K562 (cell line): ENCODE measurements at regions not wholly inside any gene's neighbourhood (a gene's known extent, or its start where the extent isn't known, plus 50 kb on each side); places are given as distances from the start of the nearest gene placed in this dataset.
"Not testable (repeated sequence)": the region's sequence is repeated elsewhere in the genome, so short reads cannot be mapped to it uniquely, and the experiment has no call there.

Source experiments
- ATAC-seq: fragments of 200-7000 bp; cut with Tn5 transposase; 3 replicates; pipeline ENCODE4 v1.9.1; 2020; ENCODE audit warnings: moderate library complexity
- BruUV-seq: library from RNA; stranded (reverse); fragments of 400-500 nt; replicated peaks from 2 replicates; lab custom pipeline; 2021; lab: Mats Ljungman, UMichigan
- CTCF ChIA-PET: fragments of 300-600 bp; formaldehyde crosslinking; extraction: SDS; loops from one replicate; lab custom pipeline; 2021; ENCODE audit warnings: low intra/inter-chr PET ratio; lab: Yijun Ruan, JAX
- POLR2A ChIA-PET: fragments of 300-600, 350-650 bp; sonication (Branson Sonifier 250); formaldehyde crosslinking; extraction: SDS; loops from one replicate; lab custom pipeline; 2021; ENCODE audit warnings: antibody characterized with exemption, inconsistent platforms; lab: Yijun Ruan, JAX
- DNase-seq, 4 experiments: peaks; one replicate each; pipeline versions ENCODE4 v3.0.0 to v3.0.0-alpha.2; 2011 to 2018; ENCODE audit warnings: low spot score in 3 of 4, mixed read lengths in 3 of 4; ENCODE audit errors: extremely low read depth in 1 of 4
- FAIRE-seq: peaks from 2 replicates; lab custom pipeline; 2011; peaks lifted over from hg19 to GRCh38; lab: Jason Lieb, UNC
- H2AFZ ChIP-seq: 2 replicates; pipeline ENCODE4 v1.6.0; 2011; ENCODE audit warnings: low read depth, low read length, control low read depth, inconsistent platforms
- H3K27ac ChIP-seq: fragments of 200-600 bp; 3 replicates; pipeline ENCODE4 v1.8.0; 2011; ENCODE audit warnings: low read depth, mild to moderate bottlenecking, control low read depth, inconsistent platforms, low read length, moderate library complexity, mixed read lengths; ENCODE audit errors: extremely low read depth
- H3K27me3 ChIP-seq, 2 experiments: fragments of 300-600 bp in 1 of 2; 2 replicates in 1 of 2; 3 replicates in 1 of 2; pipeline versions ENCODE4 v1.6.0 to v1.8.0; 2011; ENCODE audit warnings: inconsistent platforms in 2 of 2, low read length in 2 of 2, mild to moderate bottlenecking in 1 of 2, mixed read lengths in 1 of 2, moderate library complexity in 1 of 2; ENCODE audit not compliant: control insufficient read depth in 2 of 2, insufficient read depth in 2 of 2
- H3K36me3 ChIP-seq: fragments of 300-600 bp; 3 replicates; pipeline ENCODE4 v1.8.0; 2011; ENCODE audit warnings: mild to moderate bottlenecking, low read length, inconsistent platforms; ENCODE audit not compliant: control insufficient read depth, insufficient read depth
- H3K4me1 ChIP-seq, 2 experiments: fragments of 200-600 bp in 1 of 2; replicated peaks in 1 of 2; 2 replicates in 1 of 2; 3 replicates in 1 of 2; pipeline versions ENCODE4 v1.5.1 to v1.8.0; 2011; ENCODE audit warnings: inconsistent platforms in 2 of 2, low read length in 2 of 2, mild to moderate bottlenecking in 1 of 2, mixed read lengths in 1 of 2, moderate library complexity in 1 of 2; ENCODE audit not compliant: control insufficient read depth in 2 of 2, insufficient read depth in 2 of 2
- H3K4me2 ChIP-seq: 2 replicates; pipeline ENCODE4 v1.6.1; 2011; ENCODE audit warnings: low read length, control low read depth, inconsistent platforms, mixed read lengths; ENCODE audit not compliant: insufficient read depth
- H3K4me3 ChIP-seq: fragments of 200-600 bp; sonication (generic), shearing (Covaris generic); 2 replicates; pipeline ENCODE4 v1.5.1; 2016; ENCODE audit warnings: control low read depth, inconsistent platforms
- H3K79me2 ChIP-seq: fragments of 200-600 bp; 3 replicates; pipeline ENCODE4 v1.8.0; 2011; ENCODE audit warnings: low read length, inconsistent platforms; ENCODE audit not compliant: control insufficient read depth, insufficient read depth
- H3K9ac ChIP-seq, 2 experiments: 2 replicates each; pipeline versions ENCODE4 v1.6.0 to v1.6.1; 2011; ENCODE audit warnings: low read depth in 2 of 2, low read length in 2 of 2, control low read depth in 1 of 2, inconsistent platforms in 1 of 2, mild to moderate bottlenecking in 1 of 2, mixed read lengths in 1 of 2; ENCODE audit not compliant: insufficient read depth in 1 of 2
- H3K9me1 ChIP-seq: one replicate; pipeline ENCODE4 v1.6.0; 2011; ENCODE audit warnings: inconsistent platforms, mild to moderate bottlenecking, low read length, moderate library complexity; ENCODE audit not compliant: control insufficient read depth, insufficient read depth
- H3K9me3 ChIP-seq: replicated peaks from 2 replicates; pipeline ENCODE4 v1.5.1; 2011; ENCODE audit warnings: low read depth, low read length, inconsistent platforms; ENCODE audit not compliant: control insufficient read depth, insufficient read depth
- H4K20me1 ChIP-seq: replicated peaks from 2 replicates; pipeline ENCODE4 v1.6.1; 2011; ENCODE audit warnings: low read length, inconsistent platforms, mixed read lengths; ENCODE audit not compliant: control insufficient read depth, insufficient read depth
- ARID1B ChIP-seq: fragments of 450-650 bp; IDR thresholded peaks from 2 replicates; pipeline ENCODE4 v1.6.1; 2016; ENCODE audit warnings: antibody characterized with exemption, mild to moderate bottlenecking, inconsistent platforms
- CBFA2T2 ChIP-seq: fragments of 450-650 bp; conservative IDR thresholded peaks from 2 replicates; pipeline ENCODE4 v1.6.1; 2017; ENCODE audit warnings: mild to moderate bottlenecking
- CBFA2T3 ChIP-seq: fragments of 450-650 bp; IDR thresholded peaks from 2 replicates; pipeline ENCODE4 v1.6.1; 2017
- EP300 ChIP-seq: IDR thresholded peaks from 2 replicates; pipeline ENCODE4 v1.6.1; 2012; ENCODE audit warnings: low read length, improper control_type of control experiment
- ETV6 ChIP-seq, 3 experiments: fragments of 150-350 bp in 1 of 3; sonication (generic) in 1 of 3; formaldehyde crosslinking in 1 of 3; IDR thresholded peaks; 2 replicates each; pipeline versions ENCODE4 v1.6.1 to v1.8.0; 2014 to 2022; ENCODE audit warnings: borderline replicate concordance in 2 of 3, low read depth in 2 of 3, antibody characterized with exemption in 1 of 3, low read length in 1 of 3, mild to moderate bottlenecking in 1 of 3, missing genetic modification reagents in 1 of 3
- GATA2 ChIP-seq: sonication (generic); formaldehyde crosslinking; IDR thresholded peaks from 2 replicates; pipeline ENCODE4 v1.4.0; 2020; ENCODE audit warnings: mild to moderate bottlenecking, missing genetic modification reagents
- KLF16 ChIP-seq: IDR thresholded peaks from 2 replicates; pipeline ENCODE4 v1.6.1; 2016; ENCODE audit warnings: antibody characterized with exemption
- NCOR1 ChIP-seq: fragments of 450-650 bp; IDR thresholded peaks from 2 replicates; pipeline ENCODE4 v1.6.1; 2016; ENCODE audit warnings: mild to moderate bottlenecking, moderate library complexity
- RCOR1 ChIP-seq, 2 experiments: IDR thresholded peaks; 2 replicates each; pipeline ENCODE4 v1.6.1; 2012; ENCODE audit warnings: low read depth in 2 of 2, low read length in 2 of 2, borderline replicate concordance in 1 of 2, improper control_type of control experiment in 1 of 2
- SMARCA4 ChIP-seq: fragments of 450-650 bp; IDR thresholded peaks from 2 replicates; pipeline ENCODE4 v1.6.1; 2016
- SMARCE1 ChIP-seq: fragments of 450-650 bp; IDR thresholded peaks from 2 replicates; pipeline ENCODE4 v1.7.1; 2016; ENCODE audit warnings: mild to moderate bottlenecking
- SOX6 ChIP-seq: fragments of 450-650 bp; IDR thresholded peaks from 2 replicates; pipeline ENCODE4 v1.6.1; 2014; ENCODE audit warnings: mild to moderate bottlenecking
- SPI1 ChIP-seq: IDR thresholded peaks from 2 replicates; pipeline ENCODE4 v1.6.1; 2011; ENCODE audit warnings: low read depth, low read length, control low read depth, borderline replicate concordance
- TAL1 ChIP-seq: fragments of 450-650 bp; IDR thresholded peaks from 2 replicates; pipeline ENCODE4 v1.6.1; 2016; ENCODE audit warnings: mild to moderate bottlenecking
- TCF3 ChIP-seq: sonication (generic); formaldehyde crosslinking; IDR thresholded peaks from 2 replicates; pipeline ENCODE4 v1.4.0; 2020; ENCODE audit warnings: mild to moderate bottlenecking, missing genetic modification reagents
- TEAD4 ChIP-seq, 2 experiments: sonication (generic) in 1 of 2; formaldehyde crosslinking in 1 of 2; IDR thresholded peaks; 2 replicates each; pipeline versions ENCODE4 v1.6.1 to v1.8.0; 2012 to 2022; ENCODE audit warnings: borderline replicate concordance in 1 of 2, inconsistent platforms in 1 of 2, low read length in 1 of 2, mild to moderate bottlenecking in 1 of 2, missing genetic modification reagents in 1 of 2
- TRIM24 ChIP-seq, 2 experiments: fragments of 450-650 bp; IDR thresholded peaks; 2 replicates each; pipeline ENCODE4 v1.6.1; 2016
- WGBS: fragments of 100-300 bp; shearing (Covaris generic); methylation state at CpG from one replicate; pipeline ENCODE4 v1.1.6; 2016; ENCODE audit warnings: low coverage, mixed read lengths; ENCODE audit not compliant: insufficient coverage; ENCODE audit errors: missing lambda C conversion rate; 5-methylcytosine and 5-hydroxymethylcytosine counted together
- in situ Hi-C: fragments of 300-500 bp; cut with MboI; formaldehyde crosslinking; loops from 4 replicates; pipeline ENCODE4 v1.15.0; 2018; ENCODE audit warnings: inconsistent platforms, mixed read lengths
- intact Hi-C: fragments of 100-400 bp; cut with micrococcal nuclease; formaldehyde crosslinking; loops from 2 replicates; pipeline ENCODE4 v1.14.2; 2022

GRCh38 chr21:5247399-5247798 is 5274.0 kb upstream of the TPTE start:
- H4K20me1 ChIP-seq, H3K4me3 ChIP-seq, CTCF ChIA-PET, POLR2A ChIA-PET, H3K4me1 ChIP-seq, FAIRE-seq, H3K9me3 ChIP-seq, H3K9ac ChIP-seq, H3K36me3 ChIP-seq, in situ Hi-C loops, H3K4me2 ChIP-seq, BruUV-seq, H2AFZ ChIP-seq, H3K9me1 ChIP-seq, H3K27ac ChIP-seq, ATAC-seq, H3K27me3 ChIP-seq, intact Hi-C loops: not testable (repeated sequence)
- WGBS: 45% methylated on average over 5 of the region's 5 CpGs
- DNase-seq: peak in 1 of 4 experiments; percentile 2
- H3K79me2 ChIP-seq: peaks cover 21% of the 10 kb centered on the region

GRCh38 chr21:5250128-5250527 is 5271.3 kb upstream of the TPTE start:
- H3K9me1 ChIP-seq: not testable (repeated sequence)

More at GRCh38 chr21:5250128-5250527, 5271.3 kb upstream of the TPTE start:
- 6% methylated on average over 1 of the region's 1 CpG for WGBS
- H3K27me3 ChIP-seq; H2AFZ ChIP-seq; CTCF ChIA-PET; H3K4me2 ChIP-seq; FAIRE-seq; H3K4me3 ChIP-seq; H3K79me2 ChIP-seq; intact Hi-C loops; H3K9ac ChIP-seq; H3K9me3 ChIP-seq; DNase-seq; H3K27ac ChIP-seq; ATAC-seq; POLR2A ChIA-PET; H4K20me1 ChIP-seq; H3K4me1 ChIP-seq; BruUV-seq; in situ Hi-C loops; H3K36me3 ChIP-seq; TF ChIP-seq TEAD4, ETV6 (CRISPR knock-in tag; IDR thresholded peaks at IDR 0.05; ENCODE audit: borderline replicate concordance): not testable (repeated sequence)
- TF ChIP-seq NCOR1 (0 out of 2 replicates have a peak, but pooled peaks have one; percentile 25), SPI1 (peak; percentile 71), RCOR1 (IDR thresholded peaks at IDR 0.05; ENCODE audit: borderline replicate concordance in 1 of 2, low read depth in 2 of 2, low read length in 2 of 2) (peak; percentile 25 to 41; a peak in 1 of 4 replicates), TAL1 (peak; percentile 68), SMARCA4 (peak; percentile 23; the same call in 1 of the 2 replicates), CBFA2T3 (peak; percentile 52), GATA2 (CRISPR knock-in tag) (0 out of 2 replicates have a peak, but pooled peaks have one; percentile 18), ARID1B (peak; percentile 53), TEAD4 (IDR thresholded peaks at IDR 0.05; ENCODE audit: low read length) (peak; percentile 43; the same call in 1 of the 2 replicates), ETV6 (IDR thresholded peaks at IDR 0.05; ENCODE audit: borderline replicate concordance in 1 of 2, low read depth in 2 of 2, low read length in 1 of 2) (0 out of 4 replicates have a peak, but pooled peaks of 1 of the 2 experiments have one; percentile 36), TRIM24 (IDR thresholded peaks at IDR 0.05) (0 out of 4 replicates have a peak, but pooled peaks of 1 of the 2 experiments have one; percentile 9), KLF16 (peak; percentile 56; the same call in 1 of the 2 replicates), CBFA2T2 (peak; percentile 34; the same call in 1 of the 2 replicates), SOX6 (peak; percentile 40; the same call in 1 of the 2 replicates), EP300 (peak; percentile 58; the same call in 1 of the 2 replicates), SMARCE1 (peak; percentile 61; the same call in 1 of the 2 replicates), TCF3 (peak; percentile 74)
